Panc1 (cell line): ENCODE measurements at regions not wholly inside any gene's neighbourhood (a gene's known extent, or its start where the extent isn't known, plus 50 kb on each side); places are given as distances from the start of the nearest gene placed in this dataset.

Experiments
- ATAC-seq: fragments of 200-7000 bp; cut with Tn5 transposase; 2 replicates; pipeline ENCODE4 v1.9.1; 2020; ENCODE audit warnings: mild to moderate bottlenecking, moderate library complexity
- BruUV-seq: library from RNA; stranded (reverse); fragments of 400-500 nt; replicated peaks from 2 replicates; lab custom pipeline; 2021; lab: Mats Ljungman, UMichigan
- CTCF ChIA-PET: fragments of 300-600 bp; sonication (Branson Sonifier 250); formaldehyde crosslinking; loops from one replicate; lab custom pipeline; 2022; ENCODE audit warnings: antibody characterized with exemption; lab: Charles Lee
- POLR2A ChIA-PET: fragments of 300-600 bp; sonication (Branson Sonifier 250); formaldehyde crosslinking; loops from one replicate; lab custom pipeline; 2022; ENCODE audit warnings: antibody characterized with exemption; lab: Charles Lee
- DNase-seq: peaks from one replicate; pipeline ENCODE4 v3.0.0-alpha.2; 2010; ENCODE audit warnings: low read depth, low spot score
- H3K27ac ChIP-seq: 2 replicates; pipeline ENCODE4 v1.5.1; 2011; ENCODE audit warnings: mild to moderate bottlenecking, low read length, inconsistent platforms
- H3K27me3 ChIP-seq: fragments of 200-500 bp; sonication (Bioruptor generic); 2 replicates; pipeline ENCODE4 v1.6.0; 2014; ENCODE audit warnings: low read length, inconsistent platforms; ENCODE audit not compliant: control insufficient read depth, insufficient read depth
- H3K36me3 ChIP-seq: fragments of 200-500 bp; sonication (Bioruptor generic); 2 replicates; pipeline ENCODE4 v1.5.1; 2014; ENCODE audit warnings: inconsistent platforms, mild to moderate bottlenecking, low read length, moderate library complexity; ENCODE audit not compliant: control insufficient read depth, insufficient read depth
- H3K4me1 ChIP-seq: 2 replicates; pipeline ENCODE4 v1.5.1; 2011; ENCODE audit warnings: inconsistent platforms, mild to moderate bottlenecking, low read length, moderate library complexity; ENCODE audit not compliant: control insufficient read depth, insufficient read depth
- H3K4me3 ChIP-seq, 2 experiments: 2 replicates each; pipeline ENCODE4 v1.5.1; 2011 to 2012; ENCODE audit warnings: low read depth in 2 of 2, low read length in 2 of 2, mild to moderate bottlenecking in 2 of 2, inconsistent platforms in 1 of 2, moderate library complexity in 1 of 2
- H3K9me3 ChIP-seq: fragments of 200-500 bp; sonication (Bioruptor generic); 2 replicates; pipeline ENCODE4 v1.5.1; 2014; ENCODE audit warnings: low read depth, mild to moderate bottlenecking, inconsistent platforms, low read length, moderate library complexity; ENCODE audit not compliant: control insufficient read depth, insufficient read depth
- CTCF ChIP-seq: fragments of 450-650 bp; IDR thresholded peaks from 2 replicates; pipeline ENCODE4 v1.5.1; 2017; ENCODE audit warnings: mild to moderate bottlenecking
- POLR2AphosphoS5 ChIP-seq: IDR thresholded peaks from 2 replicates; pipeline ENCODE4 v1.6.1; 2012; ENCODE audit warnings: mild to moderate bottlenecking, low read depth, low read length, moderate library complexity
- SIN3A ChIP-seq: IDR thresholded peaks from 2 replicates; pipeline ENCODE4 v1.6.1; 2012; ENCODE audit warnings: low read depth, mild to moderate bottlenecking, low read length, moderate library complexity, borderline replicate concordance; ENCODE audit not compliant: insufficient read depth
- TCF7L2 ChIP-seq: IDR thresholded peaks from 2 replicates; pipeline ENCODE4 v1.6.1; 2011; ENCODE audit warnings: mild to moderate bottlenecking, low read depth, low read length, inconsistent platforms
- in situ Hi-C: cut with HindIII; loops from 2 replicates; pipeline ENCODE4 v1.10.0; 2016; ENCODE audit warnings: low sequenced_read_pairs, low pct_unique_long_range_greater_than_20kb
- intact Hi-C: fragments of 100-400 bp; cut with micrococcal nuclease; formaldehyde crosslinking; loops from one replicate; pipeline ENCODE4 v1.10.0; 2022; ENCODE audit not compliant: unreplicated experiment
- TF ChIP-seq, protein P1 (sequence below), 2 experiments: IDR thresholded peaks; 2 replicates each; pipeline ENCODE4 v1.6.1; 2011 to 2012; ENCODE audit warnings: low read depth in 2 of 2, control low read depth in 1 of 2, low read length in 1 of 2, mild to moderate bottlenecking in 1 of 2, moderate library complexity in 1 of 2; ENCODE audit not compliant: insufficient read depth in 1 of 2

DNA sequence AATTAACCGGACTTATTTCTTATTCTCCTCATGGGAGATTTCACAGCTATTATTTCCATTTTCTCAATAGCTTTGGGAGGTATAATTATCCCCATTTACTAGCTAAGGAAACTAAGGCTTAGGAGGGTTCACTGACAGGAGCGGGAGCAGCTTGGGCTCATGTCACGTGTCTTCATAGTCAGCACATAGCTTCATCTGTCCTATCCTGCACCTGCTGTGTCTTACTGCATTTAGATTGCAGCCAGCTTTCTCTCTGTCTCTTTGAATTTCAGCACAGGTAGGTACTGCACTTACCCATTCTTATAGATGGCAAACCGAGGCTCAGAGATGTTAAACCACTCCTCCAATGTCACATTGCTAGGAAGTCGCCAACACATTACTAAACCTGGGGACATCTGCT is 839.9 kb downstream of the MAFB start:
- CTCF ChIA-PET, result no interaction called here
- in situ Hi-C loops, result no loop called here
- Histone ChIP-seq H3K27me3 (no peaks in the 10 kb centered on the region), H3K4me1 (no peaks in the 10 kb centered on the region), H3K4me3 (no peak overlapping the region), H3K36me3 (no peaks in the 10 kb centered on the region), H3K27ac (no peak overlapping the region), H3K9me3 (no peaks in the 10 kb centered on the region)
- no TSS peak for BruUV-seq
- ATAC-seq, result no peak
- DNase-seq, result no peak
- TF ChIP-seq, protein P1, sequence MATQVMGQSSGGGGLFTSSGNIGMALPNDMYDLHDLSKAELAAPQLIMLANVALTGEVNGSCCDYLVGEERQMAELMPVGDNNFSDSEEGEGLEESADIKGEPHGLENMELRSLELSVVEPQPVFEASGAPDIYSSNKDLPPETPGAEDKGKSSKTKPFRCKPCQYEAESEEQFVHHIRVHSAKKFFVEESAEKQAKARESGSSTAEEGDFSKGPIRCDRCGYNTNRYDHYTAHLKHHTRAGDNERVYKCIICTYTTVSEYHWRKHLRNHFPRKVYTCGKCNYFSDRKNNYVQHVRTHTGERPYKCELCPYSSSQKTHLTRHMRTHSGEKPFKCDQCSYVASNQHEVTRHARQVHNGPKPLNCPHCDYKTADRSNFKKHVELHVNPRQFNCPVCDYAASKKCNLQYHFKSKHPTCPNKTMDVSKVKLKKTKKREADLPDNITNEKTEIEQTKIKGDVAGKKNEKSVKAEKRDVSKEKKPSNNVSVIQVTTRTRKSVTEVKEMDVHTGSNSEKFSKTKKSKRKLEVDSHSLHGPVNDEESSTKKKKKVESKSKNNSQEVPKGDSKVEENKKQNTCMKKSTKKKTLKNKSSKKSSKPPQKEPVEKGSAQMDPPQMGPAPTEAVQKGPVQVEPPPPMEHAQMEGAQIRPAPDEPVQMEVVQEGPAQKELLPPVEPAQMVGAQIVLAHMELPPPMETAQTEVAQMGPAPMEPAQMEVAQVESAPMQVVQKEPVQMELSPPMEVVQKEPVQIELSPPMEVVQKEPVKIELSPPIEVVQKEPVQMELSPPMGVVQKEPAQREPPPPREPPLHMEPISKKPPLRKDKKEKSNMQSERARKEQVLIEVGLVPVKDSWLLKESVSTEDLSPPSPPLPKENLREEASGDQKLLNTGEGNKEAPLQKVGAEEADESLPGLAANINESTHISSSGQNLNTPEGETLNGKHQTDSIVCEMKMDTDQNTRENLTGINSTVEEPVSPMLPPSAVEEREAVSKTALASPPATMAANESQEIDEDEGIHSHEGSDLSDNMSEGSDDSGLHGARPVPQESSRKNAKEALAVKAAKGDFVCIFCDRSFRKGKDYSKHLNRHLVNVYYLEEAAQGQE (IDR thresholded peaks at IDR 0.05; ENCODE audit: insufficient read depth in 1 of 2, low read depth in 2 of 2, low read length in 1 of 2), result no peak
- TF ChIP-seq SIN3A, result no peak
- no peak for TF ChIP-seq POLR2AphosphoS5
- intact Hi-C loops, result no loop called here
- POLR2A ChIA-PET, result no interaction called here

- POLR2A ChIA-PET, result no interaction called here
These were observed 849.5 kb downstream of the MAFB start for GRCh38 chr20:39839399-39840119.

More at GRCh38 chr20:39839399-39840119, 849.5 kb downstream of the MAFB start:
- Histone ChIP-seq H3K27ac (no peak overlapping the region), H3K4me1 (no peaks in the 10 kb centered on the region), H3K36me3 (no peaks in the 10 kb centered on the region), H3K4me3 (no peak overlapping the region), H3K9me3 (no peaks in the 10 kb centered on the region), H3K27me3 (no peaks in the 10 kb centered on the region)
- TF ChIP-seq POLR2AphosphoS5 (no peak), CTCF (no peak), TCF7L2 (no peak), SIN3A (no peak)
- TF ChIP-seq, protein P1 (IDR thresholded peaks at IDR 0.05; ENCODE audit: insufficient read depth in 1 of 2, low read depth in 2 of 2, low read length in 1 of 2), result no peak
- in situ Hi-C loops, result no loop called here
- ATAC-seq (no peak), DNase-seq (no peak)
- intact Hi-C loops, result no loop called here
- BruUV-seq, result no TSS peak
- CTCF ChIA-PET, result no interaction called here
